WTC11 (cell line): ENCODE measurements at regions not wholly inside any gene's neighbourhood (a gene's known extent, or its start where the extent isn't known, plus 50 kb on each side); places are given as distances from the start of the nearest gene placed in this dataset.

ENCODE experiments used
- ATAC-seq: fragments of 200-7000 bp; cut with Tn5 transposase; 2 replicates; pipeline ENCODE4 v1.10.0; 2021; ENCODE audit warnings: mild to moderate bottlenecking, moderate library complexity
- CTCF ChIA-PET: fragments of 300-600 bp; sonication (Branson Sonifier 250); formaldehyde crosslinking; loops from one replicate; lab custom pipeline; 2021; ENCODE audit warnings: antibody characterized with exemption; lab: Charles Lee
- POLR2A ChIA-PET: fragments of 350-600 bp; sonication (Branson Sonifier 250); formaldehyde crosslinking; loops from one replicate; lab custom pipeline; 2021; ENCODE audit warnings: antibody characterized with exemption; lab: Charles Lee
- DNase-seq: peaks from one replicate; pipeline ENCODE4 v3.0.0; 2021; ENCODE audit warnings: low spot score
- H3K27ac Mint-ChIP-seq: 2 replicates; pipeline ENCODE4 v1.8.0; 2021; ENCODE audit warnings: mixed read lengths
- H3K27me3 Mint-ChIP-seq: 2 replicates; pipeline ENCODE4 v1.8.0; 2021; ENCODE audit warnings: low read depth, mild to moderate bottlenecking, moderate library complexity, mixed read lengths
- H3K36me3 Mint-ChIP-seq: 2 replicates; pipeline ENCODE4 v1.8.0; 2021; ENCODE audit warnings: mixed read lengths
- H3K4me1 Mint-ChIP-seq: 2 replicates; pipeline ENCODE4 v1.8.0; 2022; ENCODE audit warnings: mixed read lengths
- H3K4me3 Mint-ChIP-seq: 2 replicates; pipeline ENCODE4 v1.8.0; 2021; ENCODE audit warnings: mild to moderate bottlenecking, moderate library complexity, mixed read lengths
- H3K9me3 Mint-ChIP-seq: 2 replicates; pipeline ENCODE4 v1.8.0; 2021; ENCODE audit warnings: mixed read lengths
- ARID4B ChIP-seq: sonication (generic); formaldehyde crosslinking; IDR thresholded peaks from 2 replicates; pipeline ENCODE4 v1.8.0; 2023; ENCODE audit warnings: missing genetic modification reagents, mild to moderate bottlenecking, borderline replicate concordance
- CBFB ChIP-seq: sonication (generic); formaldehyde crosslinking; IDR thresholded peaks from 2 replicates; pipeline ENCODE4 v1.8.1; 2022; ENCODE audit warnings: mild to moderate bottlenecking, low read depth, missing genetic modification reagents
- FOXP1 ChIP-seq: sonication (generic); formaldehyde crosslinking; IDR thresholded peaks from 2 replicates; pipeline ENCODE4 v1.8.0; 2022; ENCODE audit warnings: missing genetic modification reagents, mild to moderate bottlenecking, moderate library complexity, borderline replicate concordance
- HMGXB4 ChIP-seq: sonication (generic); formaldehyde crosslinking; IDR thresholded peaks from 2 replicates; pipeline ENCODE4 v1.8.1; 2023; ENCODE audit warnings: mild to moderate bottlenecking, moderate library complexity, missing genetic modification reagents
- JUN ChIP-seq: sonication (generic); formaldehyde crosslinking; IDR thresholded peaks from 2 replicates; pipeline ENCODE4 v1.8.0; 2023; ENCODE audit warnings: mild to moderate bottlenecking, missing genetic modification reagents
- NFYB ChIP-seq: sonication (generic); formaldehyde crosslinking; conservative IDR thresholded peaks from 2 replicates; pipeline ENCODE4 v1.8.0; 2022; ENCODE audit warnings: low read depth, missing genetic modification reagents
- RELA ChIP-seq: sonication (generic); formaldehyde crosslinking; IDR thresholded peaks from 2 replicates; pipeline ENCODE4 v1.8.1; 2022; ENCODE audit warnings: missing genetic modification reagents, mild to moderate bottlenecking, borderline replicate concordance
- ZNF416 ChIP-seq: fragments of 250-450 bp; sonication (Bioruptor Pico); IDR thresholded peaks from 2 replicates; pipeline ENCODE4 v1.9.0; 2021; ENCODE audit warnings: mild to moderate bottlenecking, inconsistent platforms

- no peak for TF ChIP-seq CBFB (CRISPR knock-in tag)
- TF ChIP-seq FOXP1 (CRISPR knock-in tag): no peak
- no peak for TF ChIP-seq HMGXB4
- TF ChIP-seq ZNF416 (CRISPR knock-in tag): no peak
- no peak for TF ChIP-seq RELA (CRISPR knock-in tag)
- no peak for TF ChIP-seq NFYB (CRISPR knock-in tag)
- no peak for TF ChIP-seq ARID4B (CRISPR knock-in tag)
- TF ChIP-seq JUN (CRISPR knock-in tag): no peak
- H3K27ac Mint-ChIP-seq: no peak overlapping the region
- ChIA-PET POLR2A (no interaction called here), CTCF (no interaction called here)
- H3K4me3 Mint-ChIP-seq: no peak overlapping the region
- no peaks in the 10 kb centered on the region for H3K36me3 Mint-ChIP-seq
- no peaks in the 10 kb centered on the region for H3K4me1 Mint-ChIP-seq
- ATAC-seq: no peak
- no peak for DNase-seq
- H3K27me3 Mint-ChIP-seq: no peaks in the 10 kb centered on the region
- peaks cover 12% of the 10 kb centered on the region for H3K9me3 Mint-ChIP-seq
These were observed 55.3 kb upstream of the SFRP2 start for GRCh38 chr4:153844144-153844543.
